ENCODE measurements at regions not wholly inside any gene's neighbourhood (a gene's known extent, or its start where the extent isn't known, plus 50 kb on each side); places are given as distances from the start of the nearest gene placed in this dataset.

- H3K9me2 ChIP-seq (replicated peaks; ENCODE audit: insufficient read depth, low read length): no peaks in the 10 kb centered on the region
- H2AFZ ChIP-seq (ENCODE audit: low read depth, low read length, severe bottlenecking): no peak overlapping the region
- no peak overlapping the region for H3K4me2 ChIP-seq (ENCODE audit: low read depth, low read length, poor library complexity, severe bottlenecking)
- no peaks in the 10 kb centered on the region for H3F3A ChIP-seq (ENCODE audit: insufficient read depth)
- H3K27ac ChIP-seq (ENCODE audit: low read depth, low read length): no peak overlapping the region
- 0 out of 2 replicates have a peak, but pooled peaks cover 3% of the 10 kb centered on the region for H3K27me3 ChIP-seq (ENCODE audit: low read length)
- no peaks in the 10 kb centered on the region for H3K79me2 ChIP-seq (ENCODE audit: insufficient read depth, low read length)
- no peak for TF ChIP-seq CTCF (IDR thresholded peaks at IDR 0.05; ENCODE audit: insufficient read depth, low read length, poor library complexity, severe bottlenecking)
- no peak for TF ChIP-seq EZH2phosphoT487 (conservative IDR thresholded peaks at IDR 0.05; ENCODE audit: low read length)
- no peak overlapping the region for H3K4me3 ChIP-seq (ENCODE audit: insufficient read depth, low read length, poor library complexity, severe bottlenecking)
- H3K36me3 ChIP-seq (ENCODE audit: low read length): no peaks in the 10 kb centered on the region
- H3K9ac ChIP-seq (ENCODE audit: low read length): no peak overlapping the region
- H3K9me3 ChIP-seq (ENCODE audit: insufficient read depth, low read length): no peaks in the 10 kb centered on the region
- H4K20me1 ChIP-seq (ENCODE audit: low read depth, low read length): no peaks in the 10 kb centered on the region
Observed at GRCh38 chr6:166075925-166076324, 91.7 kb downstream of the TBXT start.

- Histone ChIP-seq H3K9ac (ENCODE audit: low read length) (no peak overlapping the region), H3K9me3 (ENCODE audit: insufficient read depth, low read length) (no peaks in the 10 kb centered on the region), H3K79me2 (ENCODE audit: insufficient read depth, low read length) (no peaks in the 10 kb centered on the region), H3K27ac (ENCODE audit: low read depth, low read length) (no peak overlapping the region), H3K4me3 (ENCODE audit: insufficient read depth, low read length, poor library complexity, severe bottlenecking) (no peak overlapping the region), H3K36me3 (ENCODE audit: low read length) (no peaks in the 10 kb centered on the region), H3K9me2 (replicated peaks; ENCODE audit: insufficient read depth, low read length) (no peaks in the 10 kb centered on the region), H3K27me3 (ENCODE audit: low read length) (0 out of 2 replicates have a peak, but pooled peaks cover 3% of the 10 kb centered on the region), H3K4me2 (ENCODE audit: low read depth, low read length, poor library complexity, severe bottlenecking) (no peak overlapping the region), H4K20me1 (ENCODE audit: low read depth, low read length) (no peaks in the 10 kb centered on the region), H3F3A (ENCODE audit: insufficient read depth) (no peaks in the 10 kb centered on the region), H2AFZ (ENCODE audit: low read depth, low read length, severe bottlenecking) (no peak overlapping the region)
- TF ChIP-seq EZH2phosphoT487 (conservative IDR thresholded peaks at IDR 0.05; ENCODE audit: low read length) (no peak), CTCF (IDR thresholded peaks at IDR 0.05; ENCODE audit: insufficient read depth, low read length, poor library complexity, severe bottlenecking) (no peak)
Observed at GRCh38 chr6:166075186-166075585, 92.5 kb downstream of the TBXT start.

GRCh38 chr6:166073082-166073481 is 94.6 kb downstream of the TBXT start:
- Histone ChIP-seq H4K20me1 (ENCODE audit: low read depth, low read length) (no peaks in the 10 kb centered on the region), H3K4me2 (ENCODE audit: low read depth, low read length, poor library complexity, severe bottlenecking) (no peak overlapping the region), H3K9me2 (replicated peaks; ENCODE audit: insufficient read depth, low read length) (no peaks in the 10 kb centered on the region), H3K27me3 (ENCODE audit: low read length) (0 out of 2 replicates have a peak, but pooled peaks cover 3% of the 10 kb centered on the region), H3K79me2 (ENCODE audit: insufficient read depth, low read length) (no peaks in the 10 kb centered on the region), H3K27ac (ENCODE audit: low read depth, low read length) (no peak overlapping the region), H2AFZ (ENCODE audit: low read depth, low read length, severe bottlenecking) (no peak overlapping the region), H3K9me3 (ENCODE audit: insufficient read depth, low read length) (no peaks in the 10 kb centered on the region), H3K4me3 (ENCODE audit: insufficient read depth, low read length, poor library complexity, severe bottlenecking) (no peak overlapping the region), H3K36me3 (ENCODE audit: low read length) (no peaks in the 10 kb centered on the region), H3F3A (ENCODE audit: insufficient read depth) (no peaks in the 10 kb centered on the region), H3K9ac (ENCODE audit: low read length) (no peak overlapping the region)
- TF ChIP-seq CTCF (IDR thresholded peaks at IDR 0.05; ENCODE audit: insufficient read depth, low read length, poor library complexity, severe bottlenecking) (no peak), EZH2phosphoT487 (conservative IDR thresholded peaks at IDR 0.05; ENCODE audit: low read length) (no peak)

Measured in SU-DHL-6 (cell line).